Common myeloid progenitor, CD34-positive (primary cell): ENCODE measurements at regions not wholly inside any gene's neighbourhood (a gene's known extent, or its start where the extent isn't known, plus 50 kb on each side); places are given as distances from the start of the nearest gene placed in this dataset.

Experiments
- CTCF ChIA-PET: fragments of 350-600 bp; sonication (Branson Sonifier 250); formaldehyde crosslinking; loops from one replicate; lab custom pipeline; 2021; ENCODE audit warnings: antibody characterized with exemption; lab: Charles Lee
- POLR2A ChIA-PET: fragments of 350-600 bp; sonication (Branson Sonifier 250); formaldehyde crosslinking; loops from one replicate; lab custom pipeline; 2021; ENCODE audit warnings: antibody characterized with exemption; lab: Charles Lee
- DNase-seq, 3 donors: peaks; one replicate each; pipeline versions ENCODE4 v3.0.0 to v3.0.0-alpha.2; 2013
- H3K27ac ChIP-seq, 2 experiments: 1 replicate in 1 of 2; 2 replicates in 1 of 2; pipeline ENCODE4 v1.7.0; 2013; ENCODE audit warnings: inconsistent platforms in 2 of 2, low read length in 2 of 2, mild to moderate bottlenecking in 2 of 2, low read depth in 1 of 2, moderate library complexity in 1 of 2; ENCODE audit not compliant: severe bottlenecking in 2 of 2, insufficient read depth in 1 of 2, poor library complexity in 1 of 2
- H3K27me3 ChIP-seq, 5 experiments: replicated peaks in 2 of 5; 1 replicate in 3 of 5; 2 replicates in 2 of 5; pipeline versions ENCODE4 v1.6.1 to v1.7.0; 2013; ENCODE audit warnings: low read length in 4 of 5, mild to moderate bottlenecking in 2 of 5, moderate library complexity in 2 of 5, inconsistent platforms in 1 of 5; ENCODE audit not compliant: insufficient read depth in 5 of 5, control insufficient read depth in 4 of 5
- H3K36me3 ChIP-seq, 4 experiments: 1 replicate in 2 of 4; 2 replicates in 2 of 4; pipeline versions ENCODE4 v1.6.1 to v1.7.0; 2013; ENCODE audit warnings: low read length in 3 of 4, control low read depth in 1 of 4, mild to moderate bottlenecking in 1 of 4; ENCODE audit not compliant: control insufficient read depth in 4 of 4, insufficient read depth in 4 of 4
- H3K4me1 ChIP-seq, 4 experiments: 1 replicate in 3 of 4; 2 replicates in 1 of 4; pipeline versions ENCODE4 v1.6.1 to v1.7.1; 2013; ENCODE audit warnings: low read length in 3 of 4, mild to moderate bottlenecking in 3 of 4, control low read depth in 1 of 4, inconsistent platforms in 1 of 4, moderate library complexity in 1 of 4; ENCODE audit not compliant: control insufficient read depth in 4 of 4, insufficient read depth in 4 of 4; ENCODE audit errors: control extremely low read depth in 1 of 4
- H3K4me3 ChIP-seq, 7 experiments: 1 replicate in 4 of 7; 2 replicates in 3 of 7; pipeline versions ENCODE4 v1.5.1 to v1.7.0; 2013; ENCODE audit warnings: mild to moderate bottlenecking in 7 of 7, low read length in 6 of 7, moderate library complexity in 6 of 7, inconsistent platforms in 2 of 7, low read depth in 2 of 7, control low read depth in 1 of 7; ENCODE audit not compliant: insufficient read depth in 4 of 7, control insufficient read depth in 1 of 7; ENCODE audit errors: extremely low read depth in 1 of 7
- H3K9me3 ChIP-seq, 5 experiments: 1 replicate in 4 of 5; 2 replicates in 1 of 5; pipeline versions ENCODE4 v1.6.1 to v1.7.1; 2013; ENCODE audit warnings: low read length in 4 of 5, mild to moderate bottlenecking in 2 of 5, inconsistent platforms in 1 of 5, low read depth in 1 of 5, moderate library complexity in 1 of 5; ENCODE audit not compliant: control insufficient read depth in 4 of 5, insufficient read depth in 2 of 5; ENCODE audit errors: control extremely low read depth in 1 of 5
- WGBS: methylation state at CpG from one replicate; pipeline ENCODE4 v1.1.5; 2013; ENCODE audit not compliant: insufficient coverage; 5-methylcytosine and 5-hydroxymethylcytosine counted together

DNA sequence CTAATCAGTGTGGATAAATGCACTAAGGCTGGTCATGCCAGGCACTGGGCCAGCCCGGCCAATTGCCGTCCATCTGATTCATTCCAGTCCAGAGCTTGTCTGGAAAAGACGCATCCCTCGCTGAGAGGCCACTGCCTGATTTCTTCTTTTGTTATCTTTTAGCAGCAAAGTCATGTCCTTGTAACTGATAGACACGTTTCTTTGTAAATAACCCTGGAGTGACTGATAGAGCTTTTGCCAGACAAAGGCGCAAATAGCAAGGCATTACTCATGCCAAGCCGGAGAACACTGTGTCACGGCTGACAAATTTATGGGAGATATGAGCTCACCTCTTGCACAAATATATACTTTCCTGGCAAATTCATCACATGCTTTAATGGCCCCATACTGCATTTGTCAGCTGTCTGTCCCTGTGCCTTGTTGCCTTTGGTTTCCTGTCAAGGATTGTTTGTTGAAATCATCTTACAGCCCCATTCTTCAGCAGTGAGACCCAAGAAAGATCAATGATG, 164.4 kb downstream of the ETAA1 start:
- ChIA-PET POLR2A (no interaction called here), CTCF (no interaction called here)
- WGBS: 97% methylated on average over 8 of the region's 8 CpGs
- Histone ChIP-seq H3K4me3 (no peak overlapping the region), H3K36me3 (no peaks in the 10 kb centered on the region), H3K27ac (no peak overlapping the region), H3K27me3 (no peaks in the 10 kb centered on the region), H3K9me3 (no peaks in the 10 kb centered on the region), H3K4me1 (no peaks in the 10 kb centered on the region)
- DNase-seq: no peak

DNA sequence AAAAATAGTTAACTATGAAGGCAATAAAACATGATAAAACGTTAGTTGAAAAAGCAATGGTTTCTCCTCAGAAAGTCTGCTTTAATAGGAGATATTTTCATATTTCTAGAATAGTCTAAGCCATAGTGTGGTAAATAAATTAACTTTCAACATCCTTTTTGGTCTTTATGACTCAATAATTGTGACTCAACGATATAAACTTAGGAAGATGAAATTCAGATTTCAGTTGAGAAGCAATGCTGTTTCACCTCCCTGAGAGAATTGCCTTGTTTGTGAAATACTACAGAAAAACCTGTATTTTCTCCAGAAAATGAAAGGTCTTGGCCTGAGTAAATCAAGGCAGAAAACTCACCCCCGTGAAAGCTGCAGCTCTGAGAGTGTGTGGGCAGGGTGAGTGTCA, 166.9 kb downstream of the ETAA1 start:
- ChIA-PET POLR2A (no interaction called here), CTCF (no interaction called here)
- Histone ChIP-seq H3K36me3 (no peaks in the 10 kb centered on the region), H3K9me3 (no peaks in the 10 kb centered on the region), H3K4me3 (no peak overlapping the region), H3K27ac (no peak overlapping the region), H3K4me1 (no peaks in the 10 kb centered on the region), H3K27me3 (no peaks in the 10 kb centered on the region)
- WGBS: 100% methylated on average over 1 of the region's 3 CpGs
- DNase-seq: no peak

DNA sequence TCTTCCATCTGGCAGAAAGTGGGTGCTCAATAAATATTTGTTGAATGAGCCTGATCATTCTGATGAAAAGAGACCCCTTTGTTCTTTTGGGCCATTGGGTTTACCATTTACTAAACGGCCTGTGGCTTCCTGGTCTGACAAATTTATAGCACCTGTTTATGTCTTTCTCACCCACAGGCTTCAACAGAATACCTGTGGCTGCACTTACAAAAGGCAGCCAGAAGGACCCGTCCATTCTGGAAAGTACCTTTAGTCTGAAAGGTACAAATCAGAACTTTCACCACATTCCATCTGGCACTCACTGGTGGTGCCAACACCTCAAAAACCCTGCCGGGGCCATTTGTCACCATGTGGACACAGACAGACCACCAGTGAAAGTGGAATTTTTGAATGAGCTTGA, 167.5 kb downstream of the ETAA1 start:
- WGBS: 92% methylated on average over 3 of the region's 3 CpGs
- H3K4me3 ChIP-seq: no peak overlapping the region
- H3K4me1 ChIP-seq: no peaks in the 10 kb centered on the region
- H3K9me3 ChIP-seq: no peaks in the 10 kb centered on the region
- H3K27ac ChIP-seq: no peak overlapping the region
- DNase-seq: no peak
- ChIA-PET CTCF (no interaction called here), POLR2A (no interaction called here)
- H3K27me3 ChIP-seq: no peaks in the 10 kb centered on the region
- H3K36me3 ChIP-seq: no peaks in the 10 kb centered on the region

DNA sequence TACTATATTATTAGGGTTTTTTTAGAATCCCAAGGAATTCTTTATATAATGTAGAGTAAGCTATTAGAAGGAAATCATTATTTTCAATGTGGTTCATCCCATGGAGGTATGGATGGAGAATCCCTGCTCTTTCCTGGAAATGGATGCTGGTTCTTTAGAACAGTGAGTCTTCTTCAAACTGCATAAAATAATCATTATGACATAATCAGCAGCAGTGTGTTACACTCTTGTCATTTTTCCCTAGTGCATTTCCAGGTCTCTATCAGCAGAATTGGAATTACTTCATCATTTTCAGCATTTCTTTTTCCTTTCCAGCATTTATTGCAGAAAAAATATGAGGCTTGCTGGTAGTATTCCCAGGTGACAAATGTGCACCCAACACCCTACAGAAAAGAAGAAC, 168.1 kb downstream of the ETAA1 start:
- no peak overlapping the region for H3K27ac ChIP-seq

DNA sequence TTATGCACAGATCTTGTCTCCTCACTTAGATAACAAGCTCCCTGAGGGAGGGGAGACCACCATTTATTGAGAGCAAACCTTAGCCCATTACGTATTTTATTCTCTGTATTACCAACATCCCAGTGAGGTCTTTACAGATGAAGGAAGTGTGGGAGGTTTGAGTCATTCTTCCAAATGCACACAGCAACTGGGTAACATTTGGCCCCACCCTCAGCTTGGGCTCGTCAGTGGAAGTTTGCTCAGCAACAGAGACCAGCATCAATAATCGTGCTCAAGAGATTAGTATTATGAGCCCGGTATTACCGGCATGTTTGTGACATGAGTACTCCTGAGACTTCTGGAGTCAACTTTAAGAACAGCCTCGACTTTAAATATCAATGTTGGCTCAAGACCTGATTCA, 168.6 kb downstream of the ETAA1 start:
- CTCF ChIA-PET: no interaction called here
- H3K4me1 ChIP-seq: no peaks in the 10 kb centered on the region

More for the DNA sequence above, 168.1 kb downstream of the ETAA1 start:
- no peaks in the 10 kb centered on the region for H3K4me1 ChIP-seq
- H3K27me3 ChIP-seq: no peaks in the 10 kb centered on the region
- CTCF ChIA-PET: no interaction called here
- no peaks in the 10 kb centered on the region for H3K36me3 ChIP-seq
- no peak overlapping the region for H3K4me3 ChIP-seq
- POLR2A ChIA-PET: no interaction called here
- H3K9me3 ChIP-seq: no peaks in the 10 kb centered on the region
- no peak for DNase-seq

DNA sequence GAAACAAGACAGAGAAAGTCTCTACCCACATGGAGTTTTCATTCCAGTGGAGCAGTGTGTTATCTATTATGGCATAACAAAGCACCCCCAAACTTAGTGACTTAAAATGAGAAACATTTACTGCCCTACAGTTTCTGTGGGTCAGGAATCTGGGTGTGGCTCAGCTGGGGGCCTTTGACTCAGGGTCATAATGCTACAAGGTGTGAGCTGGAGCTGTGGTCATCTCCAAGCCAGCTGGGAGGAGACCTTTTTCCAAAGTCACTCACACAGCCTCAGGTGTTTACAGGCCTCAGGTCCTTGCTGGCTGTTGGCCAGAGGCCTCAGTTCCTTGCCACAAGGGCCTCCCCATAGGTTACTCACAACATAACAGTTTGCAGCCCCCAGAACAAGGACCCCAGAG, 169.2 kb downstream of the ETAA1 start:
- Histone ChIP-seq H3K4me3 (no peak overlapping the region), H3K9me3 (peaks cover 0 to 2% (median 0%) of the 10 kb centered on the region in 5 experiments), H3K27ac (no peak overlapping the region), H3K4me1 (no peaks in the 10 kb centered on the region), H3K36me3 (no peaks in the 10 kb centered on the region), H3K27me3 (no peaks in the 10 kb centered on the region)
- DNase-seq: no peak
- POLR2A ChIA-PET: interaction anchor here (0.6 kb wide), 1 partner anchor 10 kb away, joined by 3 read pairs; no protein-coding TSS in a partner anchor
- CTCF ChIA-PET: no interaction called here

More for the DNA sequence above, 168.6 kb downstream of the ETAA1 start:
- H3K4me3 ChIP-seq: no peak overlapping the region
- WGBS: 100% methylated on average over 6 of the region's 6 CpGs
- POLR2A ChIA-PET: interaction anchor here (0.6 kb wide), 1 partner anchor 11 kb away, joined by 3 read pairs; no protein-coding TSS in a partner anchor
- H3K9me3 ChIP-seq: no peaks in the 10 kb centered on the region
- no peaks in the 10 kb centered on the region for H3K36me3 ChIP-seq
- H3K27me3 ChIP-seq: no peaks in the 10 kb centered on the region
- DNase-seq: no peak
- H3K27ac ChIP-seq: no peak overlapping the region

DNA sequence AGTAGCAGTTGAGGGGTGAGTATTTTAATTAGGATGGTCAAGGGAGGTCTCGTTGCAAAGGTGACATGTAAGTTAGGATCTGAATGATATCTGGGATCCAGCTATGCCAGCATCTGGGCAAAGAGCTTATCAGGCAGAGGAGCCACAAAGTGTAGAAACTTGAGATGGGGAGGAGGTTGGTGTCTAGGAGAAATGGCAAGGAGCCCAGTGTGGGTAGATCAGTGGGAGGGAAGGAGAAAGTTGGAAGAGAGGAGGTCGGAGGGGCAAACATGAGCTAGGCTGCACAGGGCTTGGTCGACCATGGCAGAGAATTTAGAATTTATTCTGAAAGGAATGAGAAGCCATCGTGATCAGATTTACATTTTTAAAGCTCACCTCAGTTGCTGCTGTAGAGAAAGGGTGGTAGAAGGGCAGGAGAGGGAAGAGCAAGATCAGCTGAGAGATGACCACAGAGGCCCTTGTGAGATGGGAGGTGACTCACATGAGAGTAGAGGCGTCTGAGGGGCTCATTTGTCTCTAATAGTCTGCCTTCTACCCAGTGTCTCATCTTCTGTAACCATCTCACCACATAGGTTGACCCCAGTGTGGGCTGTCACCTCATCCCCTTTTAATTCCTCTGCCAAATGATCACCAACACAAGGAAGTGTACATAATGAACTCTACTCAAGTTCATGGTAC, 170.0 kb downstream of the ETAA1 start:
- 95% methylated on average over 4 of the region's 5 CpGs for WGBS
- H3K4me3 ChIP-seq: no peak overlapping the region
- no peak for DNase-seq
- ChIA-PET CTCF (no interaction called here), POLR2A (no interaction called here)
- no peaks in the 10 kb centered on the region for H3K36me3 ChIP-seq
- no peak overlapping the region for H3K27ac ChIP-seq
- peaks cover 0 to 3% (median 0%) of the 10 kb centered on the region in 5 experiments for H3K9me3 ChIP-seq
- H3K4me1 ChIP-seq: no peaks in the 10 kb centered on the region
- H3K27me3 ChIP-seq: no peaks in the 10 kb centered on the region
